A673 (cell line): ENCODE measurements at regions not wholly inside any gene's neighbourhood (a gene's known extent, or its start where the extent isn't known, plus 50 kb on each side); places are given as distances from the start of the nearest gene placed in this dataset.

Source experiments
- BruUV-seq: library from RNA; stranded (reverse); fragments of 400-500 nt; replicated peaks from 2 replicates; lab custom pipeline; 2021; lab: Mats Ljungman, UMichigan
- CTCF ChIA-PET: fragments of 300-600 bp; sonication (Branson Sonifier 250); formaldehyde crosslinking; loops from one replicate; lab custom pipeline; 2022; ENCODE audit warnings: antibody characterized with exemption; lab: Charles Lee
- POLR2A ChIA-PET: fragments of 300-600 bp; sonication (Branson Sonifier 250); formaldehyde crosslinking; loops from one replicate; lab custom pipeline; 2022; ENCODE audit warnings: antibody characterized with exemption; ENCODE audit not compliant: low non-redundant PET; lab: Charles Lee
- DNase-seq: peaks from one replicate; pipeline ENCODE4 v3.0.0-alpha.2; 2015; ENCODE audit warnings: low spot score
- H3K27ac ChIP-seq: fragments of 200-600 bp; sonication (generic); 2 replicates; pipeline ENCODE4 v1.5.1; 2016; ENCODE audit warnings: mixed run types, low read depth, mild to moderate bottlenecking, mixed read lengths, antibody characterized with exemption, low read length; ENCODE audit not compliant: poor library complexity, severe bottlenecking
- H3K27me3 ChIP-seq: fragments of 200-600 bp; sonication (generic); replicated peaks from 2 replicates; pipeline ENCODE4 v1.6.1; 2017; ENCODE audit warnings: mixed run types, low read depth, mild to moderate bottlenecking, mixed read lengths, antibody characterized with exemption, low read length; ENCODE audit not compliant: insufficient read depth, poor library complexity
- H3K36me3 ChIP-seq: fragments of 200-600 bp; sonication (generic); 2 replicates; pipeline ENCODE4 v1.6.1; 2016; ENCODE audit warnings: mixed run types, mild to moderate bottlenecking, mixed read lengths, antibody characterized with exemption, low read length; ENCODE audit not compliant: insufficient read depth, poor library complexity, severe bottlenecking
- H3K4me1 ChIP-seq: fragments of 200-600 bp; sonication (generic); 2 replicates; pipeline ENCODE4 v1.6.1; 2017; ENCODE audit warnings: mixed run types, mild to moderate bottlenecking, mixed read lengths, antibody characterized with exemption, low read length; ENCODE audit not compliant: insufficient read depth, poor library complexity, severe bottlenecking
- H3K4me3 ChIP-seq: fragments of 200-600 bp; sonication (generic); 2 replicates; pipeline ENCODE4 v1.5.1; 2016; ENCODE audit warnings: low read depth, mixed run types, mild to moderate bottlenecking, mixed read lengths, low read length; ENCODE audit not compliant: poor library complexity, severe bottlenecking
- H3K9me3 ChIP-seq: fragments of 200-600 bp; sonication (generic); 2 replicates; pipeline ENCODE4 v1.6.1; 2016; ENCODE audit warnings: mixed run types, low read depth, mild to moderate bottlenecking, mixed read lengths, antibody characterized with exemption, low read length; ENCODE audit not compliant: poor library complexity, severe bottlenecking
- CTCF ChIP-seq: fragments of 300-800, 200-600 bp; sonication (generic); conservative IDR thresholded peaks from 2 replicates; pipeline ENCODE4 v1.5.1; 2017; ENCODE audit warnings: low read depth, mild to moderate bottlenecking, antibody characterized with exemption, low read length, moderate library complexity, mixed read lengths
- EZH2 ChIP-seq: fragments of 200-600 bp; sonication (generic); IDR thresholded peaks from 2 replicates; pipeline ENCODE4 v1.6.1; 2017; ENCODE audit warnings: borderline replicate concordance, low read depth, mild to moderate bottlenecking, mixed read lengths, antibody characterized with exemption, low read length; ENCODE audit not compliant: poor library complexity, severe bottlenecking
- intact Hi-C: fragments of 100-400 bp; cut with micrococcal nuclease; formaldehyde crosslinking; loops from one replicate; pipeline ENCODE4 v1.10.0; 2022; ENCODE audit not compliant: unreplicated experiment

GRCh38 chr6:88339761-88340160 is 173.6 kb upstream of the CNR1 start:
- H3K9me3 ChIP-seq = no peaks in the 10 kb centered on the region
- BruUV-seq = no TSS peak
- H3K4me1 ChIP-seq = no peaks in the 10 kb centered on the region
- H3K27me3 ChIP-seq = no peaks in the 10 kb centered on the region
- H3K27ac ChIP-seq = no peak overlapping the region
- no peak for DNase-seq
- intact Hi-C loops = no loop called here
- POLR2A ChIA-PET = no interaction called here
- no peaks in the 10 kb centered on the region for H3K36me3 ChIP-seq
- TF ChIP-seq CTCF (no peak), EZH2 (no peak)
- CTCF ChIA-PET = no interaction called here
- no peak overlapping the region for H3K4me3 ChIP-seq

GRCh38 chr6:88321306-88321705 is 155.2 kb upstream of the CNR1 start:
- BruUV-seq = no TSS peak
- CTCF ChIA-PET = no interaction called here
- intact Hi-C loops = no loop called here
- no peaks in the 10 kb centered on the region for H3K9me3 ChIP-seq
- no peak for DNase-seq
- no peak overlapping the region for H3K4me3 ChIP-seq
- no peaks in the 10 kb centered on the region for H3K4me1 ChIP-seq
- no peak for TF ChIP-seq EZH2
- no peak for TF ChIP-seq CTCF
- POLR2A ChIA-PET = no interaction called here
- no peaks in the 10 kb centered on the region for H3K36me3 ChIP-seq
- no peak overlapping the region for H3K27ac ChIP-seq
- peaks cover 20% of the 10 kb centered on the region for H3K27me3 ChIP-seq

- Histone ChIP-seq H3K9me3 (no peaks in the 10 kb centered on the region), H3K4me3 (no peak overlapping the region), H3K36me3 (no peaks in the 10 kb centered on the region), H3K27ac (no peak overlapping the region), H3K27me3 (no peaks in the 10 kb centered on the region), H3K4me1 (no peaks in the 10 kb centered on the region)
- no peak for DNase-seq
- ChIA-PET POLR2A (no interaction called here), CTCF (no interaction called here)
- TF ChIP-seq EZH2 (no peak), CTCF (no peak)
- intact Hi-C loops = no loop called here
- no TSS peak for BruUV-seq
These were observed 145.4 kb upstream of the CNR1 start for GRCh38 chr6:88311561-88311960.
